Loucy (cell line): ENCODE measurements at regions not wholly inside any gene's neighbourhood (a gene's known extent, or its start where the extent isn't known, plus 50 kb on each side); places are given as distances from the start of the nearest gene placed in this dataset.

Experiments
- H2AFZ ChIP-seq: fragments of 200-600 bp; sonication (generic); 2 replicates; pipeline ENCODE4 v1.6.0; 2016; ENCODE audit warnings: antibody characterized with exemption, mild to moderate bottlenecking, low read length, moderate library complexity
- H3F3A ChIP-seq: fragments of 200-600 bp; 2 replicates; pipeline ENCODE4 v1.6.0; 2016; ENCODE audit warnings: antibody characterized with exemption, low read depth, mild to moderate bottlenecking
- H3K27me3 ChIP-seq: fragments of 200-600 bp; sonication (generic); 2 replicates; pipeline ENCODE4 v1.6.1; 2014; ENCODE audit warnings: low read length, mild to moderate bottlenecking; ENCODE audit not compliant: insufficient read depth, poor library complexity, severe bottlenecking
- H3K36me3 ChIP-seq: fragments of 200-600 bp; sonication (generic); 2 replicates; pipeline ENCODE4 v1.6.1; 2016; ENCODE audit warnings: low read length; ENCODE audit not compliant: insufficient read depth
- H3K4me1 ChIP-seq: fragments of 200-600 bp; sonication (generic); 2 replicates; pipeline ENCODE4 v1.5.1; 2014; ENCODE audit warnings: low read length, mild to moderate bottlenecking; ENCODE audit not compliant: insufficient read depth, poor library complexity, severe bottlenecking
- H3K4me2 ChIP-seq: fragments of 200-600 bp; sonication (generic); 2 replicates; pipeline ENCODE4 v1.6.0; 2014; ENCODE audit warnings: antibody characterized with exemption, low read length, low read depth, mild to moderate bottlenecking; ENCODE audit not compliant: poor library complexity, severe bottlenecking
- H3K4me3 ChIP-seq: fragments of 200-600 bp; sonication (generic); 2 replicates; pipeline ENCODE4 v1.5.1; 2014; ENCODE audit warnings: low read length, mild to moderate bottlenecking, mixed read lengths; ENCODE audit not compliant: poor library complexity, severe bottlenecking
- H3K79me2 ChIP-seq: fragments of 200-600 bp; sonication (generic); 2 replicates; pipeline ENCODE4 v1.6.1; 2014; ENCODE audit warnings: low read length; ENCODE audit not compliant: insufficient read depth
- H3K9ac ChIP-seq: fragments of 200-600 bp; sonication (generic); 2 replicates; pipeline ENCODE4 v1.6.0; 2014; ENCODE audit warnings: mild to moderate bottlenecking, low read depth, low read length, moderate library complexity; ENCODE audit not compliant: poor library complexity, severe bottlenecking
- H3K9me2 ChIP-seq: fragments of 200-600 bp; sonication (generic); replicated peaks from 2 replicates; pipeline ENCODE4 v1.6.1; 2016; ENCODE audit warnings: low read depth, low read length, mixed read lengths
- H3K9me3 ChIP-seq: fragments of 200-600 bp; sonication (generic); 2 replicates; pipeline ENCODE4 v1.6.1; 2014; ENCODE audit warnings: mild to moderate bottlenecking, antibody characterized with exemption, low read length, low read depth; ENCODE audit not compliant: insufficient read depth
- H4K20me1 ChIP-seq: fragments of 200-600 bp; sonication (generic); 2 replicates; pipeline ENCODE4 v1.6.0; 2014; ENCODE audit warnings: antibody characterized with exemption, low read length, mild to moderate bottlenecking; ENCODE audit not compliant: insufficient read depth, poor library complexity, severe bottlenecking
- CTCF ChIP-seq: fragments of 200-600 bp; sonication (generic); conservative IDR thresholded peaks from 2 replicates; pipeline ENCODE4 v1.5.1; 2014; ENCODE audit warnings: mild to moderate bottlenecking, antibody characterized with exemption, low read length
- EZH2phosphoT487 ChIP-seq: fragments of 200-600 bp; IDR thresholded peaks from 2 replicates; pipeline ENCODE4 v1.6.1; 2018; ENCODE audit warnings: antibody characterized with exemption, mild to moderate bottlenecking, moderate library complexity, borderline replicate concordance

GRCh38 chr6:11367638-11368199 lies 135.3 kb upstream of the NEDD9 start:
- Histone ChIP-seq H3K9ac (no peak overlapping the region), H3K4me3 (no peak overlapping the region), H3K9me2 (no peaks in the 10 kb centered on the region), H3K9me3 (no peaks in the 10 kb centered on the region), H3F3A (no peaks in the 10 kb centered on the region), H3K79me2 (no peaks in the 10 kb centered on the region), H2AFZ (no peak overlapping the region), H3K4me1 (no peaks in the 10 kb centered on the region), H3K4me2 (no peak overlapping the region), H4K20me1 (no peaks in the 10 kb centered on the region), H3K27me3 (no peaks in the 10 kb centered on the region), H3K36me3 (no peaks in the 10 kb centered on the region)
- TF ChIP-seq CTCF = no peak

- Histone ChIP-seq H3K9ac (no peak overlapping the region), H3K79me2 (no peaks in the 10 kb centered on the region), H3K4me1 (no peaks in the 10 kb centered on the region), H3K4me2 (no peak overlapping the region), H3K9me3 (no peaks in the 10 kb centered on the region), H4K20me1 (no peaks in the 10 kb centered on the region), H3K36me3 (no peaks in the 10 kb centered on the region), H3K9me2 (no peaks in the 10 kb centered on the region), H3K4me3 (no peak overlapping the region), H3F3A (no peaks in the 10 kb centered on the region), H2AFZ (no peak overlapping the region), H3K27me3 (no peaks in the 10 kb centered on the region)
- TF ChIP-seq CTCF = no peak
- no peak for TF ChIP-seq EZH2phosphoT487
These were observed 134.6 kb upstream of the NEDD9 start for GRCh38 chr6:11366934-11367637.

DNA sequence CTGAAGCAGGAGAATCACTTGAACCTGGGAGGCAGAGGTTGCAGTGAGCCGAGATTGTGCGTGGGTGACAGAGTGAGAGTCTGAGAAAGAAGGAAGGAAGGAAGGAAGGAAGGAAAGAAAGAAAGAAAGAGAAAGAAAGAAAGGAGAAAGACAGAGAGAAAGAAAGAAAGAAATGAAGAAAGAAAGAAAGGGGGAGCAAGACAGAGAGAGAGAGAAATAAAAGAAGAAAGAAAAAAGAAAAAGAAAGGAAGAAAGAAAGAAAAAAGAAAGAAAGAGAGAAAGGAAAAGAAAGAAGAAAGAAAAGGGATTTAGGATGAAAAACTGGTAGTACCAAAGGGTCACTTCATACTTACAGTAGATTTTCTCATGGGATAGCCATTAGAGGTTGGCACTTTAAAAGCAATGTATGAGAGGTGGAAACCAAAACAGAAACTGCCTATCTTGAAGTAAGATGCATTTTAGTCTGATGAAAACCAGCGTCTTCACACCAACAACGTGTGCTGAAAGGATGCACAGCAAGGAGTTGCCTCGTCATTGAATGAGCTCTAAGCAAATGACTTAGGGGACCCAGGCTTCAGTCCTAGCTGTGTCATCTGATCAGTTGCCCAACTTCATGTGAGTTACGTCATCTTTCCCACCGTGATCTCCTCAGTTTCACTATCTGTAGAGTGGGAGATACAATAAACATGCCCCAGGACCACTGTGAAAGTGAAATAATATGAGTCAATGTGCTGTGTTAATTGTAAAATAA lies 133.9 kb upstream of the NEDD9 start:
- Histone ChIP-seq H3K4me3 (no peak overlapping the region), H3K9ac (no peak overlapping the region), H4K20me1 (no peaks in the 10 kb centered on the region), H3K9me3 (no peaks in the 10 kb centered on the region), H3F3A (no peaks in the 10 kb centered on the region), H3K36me3 (no peaks in the 10 kb centered on the region), H3K4me2 (no peak overlapping the region), H3K27me3 (no peaks in the 10 kb centered on the region), H3K4me1 (no peaks in the 10 kb centered on the region), H3K79me2 (no peaks in the 10 kb centered on the region), H3K9me2 (no peaks in the 10 kb centered on the region), H2AFZ (no peak overlapping the region)
- TF ChIP-seq EZH2phosphoT487 (no peak), CTCF (no peak)
